Thoracic aorta (tissue), 2 donors: ENCODE measurements at regions not wholly inside any gene's neighbourhood (a gene's known extent, or its start where the extent isn't known, plus 50 kb on each side); places are given as distances from the start of the nearest gene placed in this dataset.

Experiments
- ATAC-seq: fragments of 150-250 bp; one replicate; pipeline ENCODE4 v1.8.0; 2017; ENCODE audit warnings: low read depth; ENCODE audit not compliant: insufficient number of reproducible peaks, low FRiP score
- DNase-seq: peaks from one replicate; pipeline ENCODE4 v3.0.0-alpha.2; 2020; ENCODE audit warnings: low spot score
- H3K27ac ChIP-seq, 2 donors: fragments of 200-600 bp; sonication (generic); 1 replicate in 1 of 2; 2 replicates in 1 of 2; pipeline ENCODE4 v1.5.1; 2016; ENCODE audit warnings: mild to moderate bottlenecking in 2 of 2, moderate library complexity in 2 of 2
- H3K27me3 ChIP-seq: fragments of 200-600 bp; sonication (generic); replicated peaks from 2 replicates; pipeline ENCODE4 v1.6.0; 2016; ENCODE audit warnings: mild to moderate bottlenecking; ENCODE audit not compliant: insufficient read depth
- H3K36me3 ChIP-seq: fragments of 200-600 bp; sonication (generic); one replicate; pipeline ENCODE4 v1.5.1; 2016
- H3K4me1 ChIP-seq, 2 donors: fragments of 200-600 bp; sonication (generic); 1 replicate in 1 of 2; 2 replicates in 1 of 2; pipeline versions ENCODE4 v1.5.1 to v1.6.0; 2016; ENCODE audit warnings: low read depth in 2 of 2, mild to moderate bottlenecking in 1 of 2; ENCODE audit not compliant: control insufficient read depth in 1 of 2
- H3K4me3 ChIP-seq: fragments of 200-600 bp; sonication (generic); 2 replicates; pipeline ENCODE4 v1.5.1; 2016; ENCODE audit warnings: mild to moderate bottlenecking
- H3K9me3 ChIP-seq: fragments of 200-600 bp; sonication (generic); 2 replicates; pipeline ENCODE4 v1.5.1; 2016
- CTCF ChIP-seq: fragments of 200-600 bp; sonication (generic); IDR thresholded peaks from one replicate; pipeline ENCODE4 v1.5.1; 2019; ENCODE audit warnings: antibody characterized with exemption

DNA sequence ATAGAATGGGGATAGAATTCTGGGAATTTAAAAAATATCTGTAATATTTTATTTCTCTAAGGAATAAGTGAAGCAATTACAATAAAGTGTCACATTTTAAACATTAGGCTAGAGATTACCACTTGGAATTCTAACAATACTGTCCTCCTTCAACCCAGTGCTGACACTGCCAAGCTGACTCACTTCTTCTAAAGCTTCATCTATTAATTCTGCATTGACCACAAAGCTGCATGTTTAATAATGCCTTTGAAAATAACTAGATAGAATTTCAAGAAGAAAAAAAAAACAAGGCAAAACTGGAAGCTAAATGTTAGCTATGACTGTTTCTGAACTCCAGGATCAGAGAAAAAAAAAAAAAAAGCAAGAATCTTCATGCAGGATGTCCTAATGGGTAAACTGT is 970.7 kb upstream of the FBXO33 start:
- no peak overlapping the region for H3K4me3 ChIP-seq
- no peak for DNase-seq
- no peaks in the 10 kb centered on the region for H3K27me3 ChIP-seq
- no peaks in the 10 kb centered on the region for H3K36me3 ChIP-seq
- no peaks in the 10 kb centered on the region for H3K9me3 ChIP-seq
- no peak for TF ChIP-seq CTCF
- ATAC-seq, result no peak
- no peaks in the 10 kb centered on the region for H3K4me1 ChIP-seq
- no peak overlapping the region for H3K27ac ChIP-seq

DNA sequence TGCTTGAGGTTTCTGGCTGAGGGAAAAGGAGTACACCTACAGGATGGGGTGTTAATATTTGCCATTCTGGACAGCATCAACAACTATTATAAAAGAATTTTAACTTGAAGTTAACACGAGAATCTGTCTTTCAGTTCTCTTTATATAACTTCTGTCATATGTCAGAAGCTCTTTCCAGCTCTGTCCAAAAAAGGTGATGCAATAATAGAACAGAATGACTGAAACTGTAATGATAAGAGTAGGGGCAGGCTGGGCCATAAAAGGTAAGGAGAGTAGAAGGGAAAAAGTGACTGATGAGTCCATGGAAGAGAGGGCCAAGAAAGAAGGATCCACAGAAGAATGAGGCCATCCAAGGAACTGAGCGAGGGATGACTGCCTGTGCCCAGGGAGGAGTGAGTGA is 966.7 kb upstream of the FBXO33 start:
- TF ChIP-seq CTCF, result no peak
- Histone ChIP-seq H3K4me1 (no peaks in the 10 kb centered on the region), H3K27ac (no peak overlapping the region), H3K4me3 (no peak overlapping the region), H3K36me3 (no peaks in the 10 kb centered on the region), H3K9me3 (no peaks in the 10 kb centered on the region), H3K27me3 (no peaks in the 10 kb centered on the region)
- ATAC-seq, result no peak
- no peak for DNase-seq

- no peak for ATAC-seq
- no peak for DNase-seq
- H3K36me3 ChIP-seq, result no peaks in the 10 kb centered on the region
Measured at GRCh38 chr14:40394634-40395340, 962.6 kb upstream of the FBXO33 start.

DNA sequence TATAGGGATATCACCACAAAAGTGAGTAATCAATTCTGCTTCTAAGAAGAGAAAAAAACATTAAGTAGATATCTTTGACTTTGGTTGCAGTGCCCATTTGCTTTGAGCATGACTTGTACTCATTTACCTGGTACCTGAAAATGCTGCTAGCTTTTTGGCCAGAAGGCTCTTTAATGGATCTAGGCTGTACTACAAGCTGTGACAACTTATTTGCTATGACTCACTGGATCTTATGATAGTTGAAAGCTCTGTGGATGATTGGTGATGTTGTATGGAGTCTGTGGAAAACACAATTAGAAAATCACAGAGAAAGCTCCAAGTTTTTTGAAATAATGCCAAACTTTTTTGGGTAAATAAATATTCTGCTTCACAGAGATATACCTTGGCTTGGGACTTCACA is 960.9 kb upstream of the FBXO33 start:
- no peak for TF ChIP-seq CTCF
- Histone ChIP-seq H3K36me3 (no peaks in the 10 kb centered on the region), H3K4me3 (no peak overlapping the region), H3K27me3 (no peaks in the 10 kb centered on the region), H3K4me1 (no peaks in the 10 kb centered on the region), H3K27ac (no peak overlapping the region), H3K9me3 (no peaks in the 10 kb centered on the region)
- ATAC-seq (no peak), DNase-seq (no peak)

More at GRCh38 chr14:40394634-40395340, 962.6 kb upstream of the FBXO33 start:
- H3K27me3 ChIP-seq, result no peaks in the 10 kb centered on the region
- TF ChIP-seq CTCF, result no peak
- H3K4me1 ChIP-seq, result no peaks in the 10 kb centered on the region
- no peak overlapping the region for H3K4me3 ChIP-seq
- no peak overlapping the region for H3K27ac ChIP-seq
- no peaks in the 10 kb centered on the region for H3K9me3 ChIP-seq

DNA sequence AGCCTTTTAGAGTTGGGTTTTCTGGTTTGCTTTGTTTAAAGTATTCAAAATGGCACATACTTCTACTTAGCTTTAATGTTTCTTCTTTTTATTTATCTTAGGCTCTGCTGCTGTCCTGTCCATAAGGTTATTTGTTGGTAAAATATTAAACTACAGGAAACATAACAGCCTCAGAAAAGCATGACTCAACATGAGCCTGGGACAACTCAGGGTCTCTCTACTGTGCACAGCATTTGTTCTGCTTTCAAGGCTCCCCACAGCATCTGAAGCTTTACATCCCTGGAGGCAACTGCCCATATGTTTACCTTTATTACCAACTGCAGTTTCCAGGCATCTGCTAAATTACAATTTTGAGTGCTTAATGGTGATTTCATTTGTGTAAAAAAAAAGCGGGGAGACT is 954.2 kb upstream of the FBXO33 start:
- H3K36me3 ChIP-seq, result no peaks in the 10 kb centered on the region
- no peaks in the 10 kb centered on the region for H3K9me3 ChIP-seq
- H3K27ac ChIP-seq, result no peak overlapping the region
- TF ChIP-seq CTCF, result no peak
- no peak overlapping the region for H3K4me3 ChIP-seq
- H3K4me1 ChIP-seq, result no peaks in the 10 kb centered on the region
- no peaks in the 10 kb centered on the region for H3K27me3 ChIP-seq
- DNase-seq (no peak), ATAC-seq (no peak)
